CD14-positive monocyte (primary cell): ENCODE measurements at regions not wholly inside any gene's neighbourhood (a gene's known extent, or its start where the extent isn't known, plus 50 kb on each side); places are given as distances from the start of the nearest gene placed in this dataset.

Source experiments
- DNase-seq, 3 donors: peaks; one replicate each; pipeline ENCODE4 v3.0.0-alpha.2; 2011 to 2022
- H2AFZ ChIP-seq: 2 replicates; pipeline ENCODE4 v1.6.0; 2012; ENCODE audit warnings: mild to moderate bottlenecking, low read depth, low read length, inconsistent platforms; ENCODE audit not compliant: insufficient read depth, poor library complexity, severe bottlenecking
- H3K27ac ChIP-seq, 2 donors: 1 replicate in 1 of 2; 2 replicates in 1 of 2; pipeline ENCODE4 v1.5.1; 2012 to 2013; ENCODE audit warnings: low read length in 2 of 2, control low read depth in 1 of 2, inconsistent platforms in 1 of 2, low read depth in 1 of 2, mild to moderate bottlenecking in 1 of 2
- H3K27me3 ChIP-seq, 2 donors: one replicate each; pipeline versions ENCODE4 v1.6.0 to v1.6.1; 2011 to 2013; ENCODE audit warnings: low read length in 2 of 2; ENCODE audit not compliant: control insufficient read depth in 2 of 2, insufficient read depth in 2 of 2
- H3K36me3 ChIP-seq, 2 donors: replicated peaks in 1 of 2; 1 replicate in 1 of 2; 2 replicates in 1 of 2; pipeline versions ENCODE4 v1.5.1 to v1.6.1; 2012 to 2013; ENCODE audit warnings: low read length in 2 of 2, control low read depth in 1 of 2, inconsistent platforms in 1 of 2, mild to moderate bottlenecking in 1 of 2; ENCODE audit not compliant: insufficient read depth in 2 of 2, control insufficient read depth in 1 of 2
- H3K4me1 ChIP-seq, 2 donors: 1 replicate in 1 of 2; 2 replicates in 1 of 2; pipeline versions ENCODE4 v1.5.1 to v1.6.1; 2012 to 2013; ENCODE audit warnings: low read length in 2 of 2, control low read depth in 1 of 2, inconsistent platforms in 1 of 2, mild to moderate bottlenecking in 1 of 2, moderate library complexity in 1 of 2; ENCODE audit not compliant: insufficient read depth in 2 of 2, control insufficient read depth in 1 of 2
- H3K4me2 ChIP-seq: replicated peaks from 2 replicates; pipeline ENCODE3; 2012; ENCODE audit warnings: low read length, moderate library complexity, mild to moderate bottlenecking; ENCODE audit not compliant: poor library complexity, severe bottlenecking; ENCODE audit errors: extremely low read depth
- H3K4me3 ChIP-seq, 3 experiments: fragments of 200-600 bp in 1 of 3; sonication (generic) in 1 of 3; replicated peaks in 1 of 3; 1 replicate in 2 of 3; 2 replicates in 1 of 3; pipeline ENCODE4 v1.5.1; 2011 to 2013; ENCODE audit warnings: low read length in 3 of 3, mild to moderate bottlenecking in 3 of 3, control low read depth in 2 of 3, low read depth in 2 of 3, inconsistent platforms in 1 of 3, moderate library complexity in 1 of 3
- H3K79me2 ChIP-seq: 2 replicates; pipeline ENCODE4 v1.6.0; 2012; ENCODE audit warnings: mild to moderate bottlenecking, control low read depth, inconsistent platforms, low read length, moderate library complexity; ENCODE audit not compliant: insufficient read depth
- H3K9ac ChIP-seq: 2 replicates; pipeline ENCODE4 v1.6.0; 2017; ENCODE audit warnings: low read length, mild to moderate bottlenecking; ENCODE audit not compliant: insufficient read depth, poor library complexity, severe bottlenecking
- H3K9me3 ChIP-seq, 2 donors: replicated peaks in 1 of 2; 1 replicate in 1 of 2; 2 replicates in 1 of 2; pipeline versions ENCODE4 v1.5.1 to v1.6.1; 2012 to 2013; ENCODE audit warnings: low read length in 2 of 2, control low read depth in 1 of 2; ENCODE audit not compliant: control insufficient read depth in 1 of 2, insufficient read depth in 1 of 2
- H4K20me1 ChIP-seq: 2 replicates; pipeline ENCODE4 v1.6.0; 2012; ENCODE audit warnings: mild to moderate bottlenecking, low read length, control low read depth, moderate library complexity; ENCODE audit not compliant: insufficient read depth
- H3K27ac Mint-ChIP-seq, 7 donors: one replicate each; pipeline ENCODE4 v1.8.0; 2020; ENCODE audit warnings: mild to moderate bottlenecking in 7 of 7, mixed read lengths in 7 of 7, moderate library complexity in 6 of 7, inconsistent platforms in 2 of 7
- H3K27me3 Mint-ChIP-seq, 3 donors: one replicate each; pipeline ENCODE4 v1.8.0; 2021 to 2022; ENCODE audit warnings: low read depth in 3 of 3, mild to moderate bottlenecking in 3 of 3, mixed read lengths in 3 of 3, moderate library complexity in 3 of 3, inconsistent platforms in 1 of 3
- H3K36me3 Mint-ChIP-seq, 2 donors: one replicate each; pipeline ENCODE4 v1.8.0; 2020; ENCODE audit warnings: mixed read lengths in 2 of 2, inconsistent platforms in 1 of 2, mild to moderate bottlenecking in 1 of 2
- H3K4me1 Mint-ChIP-seq: one replicate; pipeline ENCODE4 v1.8.0; 2020; ENCODE audit warnings: mild to moderate bottlenecking, mixed read lengths
- H3K4me3 Mint-ChIP-seq, 2 donors: one replicate each; pipeline ENCODE4 v1.8.0; 2020; ENCODE audit warnings: mild to moderate bottlenecking in 2 of 2, mixed read lengths in 2 of 2, moderate library complexity in 1 of 2
- H3K9me3 Mint-ChIP-seq, 7 donors: one replicate each; pipeline ENCODE4 v1.8.0; 2020 to 2022; ENCODE audit warnings: mixed read lengths in 7 of 7, mild to moderate bottlenecking in 6 of 7, moderate library complexity in 6 of 7, inconsistent platforms in 2 of 7
- WGBS: methylation state at CpG from one replicate; pipeline ENCODE4 v1.1.5; 2013; ENCODE audit warnings: missing lambda C conversion rate; ENCODE audit not compliant: insufficient coverage; 5-methylcytosine and 5-hydroxymethylcytosine counted together
- intact Hi-C, 2 donors: fragments of 100-400 bp; cut with micrococcal nuclease; formaldehyde crosslinking; loops; one replicate each; pipeline versions ENCODE4 v1.15.0 to v1.15.1; 2023
- TF ChIP-seq, protein P1 (sequence below): fragments of 200-600 bp; IDR thresholded peaks from one replicate; pipeline ENCODE4 v1.8.0; 2022; ENCODE audit warnings: antibody characterized with exemption, mild to moderate bottlenecking

DNA sequence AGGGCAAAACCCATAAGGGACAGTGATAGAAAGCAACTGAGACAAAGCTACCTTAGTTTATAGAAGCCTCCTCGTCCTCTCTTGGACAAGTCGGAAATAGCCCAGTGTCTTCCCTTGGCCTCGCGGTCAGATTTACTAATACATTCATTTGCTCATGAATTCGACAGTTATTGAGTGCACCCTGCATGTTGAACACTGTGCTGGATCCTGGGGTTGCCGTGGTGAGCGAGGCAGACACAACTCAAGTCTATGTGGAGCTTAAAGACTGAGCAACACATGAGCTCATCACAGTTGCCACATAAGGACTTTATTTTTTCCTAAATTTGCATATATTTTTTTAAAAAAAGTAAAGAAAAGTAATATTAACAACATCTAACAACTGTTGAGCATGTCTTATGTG is 411.1 kb upstream of the ITGA1 start:
- H3K27me3 Mint-ChIP-seq = no peaks in the 10 kb centered on the region
- WGBS = 84% methylated on average over 6 of the region's 7 CpGs

DNA sequence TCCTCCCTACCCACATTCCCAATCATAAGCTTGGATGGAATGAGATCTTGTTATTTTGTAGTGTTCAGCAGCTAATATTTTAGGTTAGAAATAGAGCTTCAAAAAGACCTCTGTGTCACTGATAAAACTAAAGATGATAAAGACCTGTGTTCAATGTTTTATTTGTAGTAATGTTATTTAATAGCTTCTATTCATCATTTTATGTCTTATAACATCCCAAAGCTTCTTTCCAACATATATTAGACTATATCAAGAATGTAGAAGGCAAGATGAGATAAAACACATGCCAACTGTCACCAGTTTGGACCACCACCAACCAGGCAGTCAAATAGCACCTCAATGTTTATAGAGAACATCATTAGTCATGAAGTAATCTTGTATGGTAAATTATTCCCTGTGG is 409.5 kb upstream of the ITGA1 start:
- no peak for DNase-seq
- H4K20me1 ChIP-seq = no peaks in the 10 kb centered on the region
- H2AFZ ChIP-seq = no peak overlapping the region
- Mint-ChIP-seq H3K36me3 (no peaks in the 10 kb centered on the region), H3K4me1 (no peaks in the 10 kb centered on the region), H3K27ac (no peak overlapping the region), H3K27me3 (no peaks in the 10 kb centered on the region), H3K4me3 (no peak overlapping the region), H3K9me3 (peaks cover 0 to 4% (median 2%) of the 10 kb centered on the region in 7 donors)
- H3K4me3 ChIP-seq = no peak overlapping the region
- intact Hi-C loops = no loop called here
- no peaks in the 10 kb centered on the region for H3K36me3 ChIP-seq
- H3K4me1 ChIP-seq = no peaks in the 10 kb centered on the region
- H3K9ac ChIP-seq = no peak overlapping the region
- H3K4me2 ChIP-seq = no peak overlapping the region
- TF ChIP-seq, protein P1, sequence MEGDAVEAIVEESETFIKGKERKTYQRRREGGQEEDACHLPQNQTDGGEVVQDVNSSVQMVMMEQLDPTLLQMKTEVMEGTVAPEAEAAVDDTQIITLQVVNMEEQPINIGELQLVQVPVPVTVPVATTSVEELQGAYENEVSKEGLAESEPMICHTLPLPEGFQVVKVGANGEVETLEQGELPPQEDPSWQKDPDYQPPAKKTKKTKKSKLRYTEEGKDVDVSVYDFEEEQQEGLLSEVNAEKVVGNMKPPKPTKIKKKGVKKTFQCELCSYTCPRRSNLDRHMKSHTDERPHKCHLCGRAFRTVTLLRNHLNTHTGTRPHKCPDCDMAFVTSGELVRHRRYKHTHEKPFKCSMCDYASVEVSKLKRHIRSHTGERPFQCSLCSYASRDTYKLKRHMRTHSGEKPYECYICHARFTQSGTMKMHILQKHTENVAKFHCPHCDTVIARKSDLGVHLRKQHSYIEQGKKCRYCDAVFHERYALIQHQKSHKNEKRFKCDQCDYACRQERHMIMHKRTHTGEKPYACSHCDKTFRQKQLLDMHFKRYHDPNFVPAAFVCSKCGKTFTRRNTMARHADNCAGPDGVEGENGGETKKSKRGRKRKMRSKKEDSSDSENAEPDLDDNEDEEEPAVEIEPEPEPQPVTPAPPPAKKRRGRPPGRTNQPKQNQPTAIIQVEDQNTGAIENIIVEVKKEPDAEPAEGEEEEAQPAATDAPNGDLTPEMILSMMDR = no peak
- H3K9me3 ChIP-seq = peaks cover 3 to 5% of the 10 kb centered on the region in 2 donors
- no peak overlapping the region for H3K27ac ChIP-seq
- no peaks in the 10 kb centered on the region for H3K79me2 ChIP-seq
- no peaks in the 10 kb centered on the region for H3K27me3 ChIP-seq

More for the DNA sequence above, 411.1 kb upstream of the ITGA1 start:
- Mint-ChIP-seq H3K4me3 (no peak overlapping the region), H3K36me3 (no peaks in the 10 kb centered on the region), H3K27ac (no peak overlapping the region), H3K4me1 (no peaks in the 10 kb centered on the region), H3K9me3 (peaks cover 0 to 4% (median 2%) of the 10 kb centered on the region in 7 donors)
- Histone ChIP-seq H3K4me3 (no peak overlapping the region), H3K36me3 (no peaks in the 10 kb centered on the region), H3K27ac (no peak overlapping the region), H2AFZ (no peak overlapping the region), H3K79me2 (no peaks in the 10 kb centered on the region), H3K4me1 (no peaks in the 10 kb centered on the region), H3K4me2 (no peak overlapping the region), H3K9ac (no peak overlapping the region), H3K9me3 (peaks cover 3 to 5% of the 10 kb centered on the region in 2 donors), H3K27me3 (no peaks in the 10 kb centered on the region), H4K20me1 (no peaks in the 10 kb centered on the region)
- intact Hi-C loops = no loop called here
- TF ChIP-seq, protein P1 = no peak
- no peak for DNase-seq
